HS-27A (cell line): ENCODE measurements at regions not wholly inside any gene's neighbourhood (a gene's known extent, or its start where the extent isn't known, plus 50 kb on each side); places are given as distances from the start of the nearest gene placed in this dataset.

Experiments used
- DNase-seq: peaks from one replicate; pipeline ENCODE4 v3.0.0-alpha.2; 2012; ENCODE audit warnings: low read depth, missing footprints

DNA sequence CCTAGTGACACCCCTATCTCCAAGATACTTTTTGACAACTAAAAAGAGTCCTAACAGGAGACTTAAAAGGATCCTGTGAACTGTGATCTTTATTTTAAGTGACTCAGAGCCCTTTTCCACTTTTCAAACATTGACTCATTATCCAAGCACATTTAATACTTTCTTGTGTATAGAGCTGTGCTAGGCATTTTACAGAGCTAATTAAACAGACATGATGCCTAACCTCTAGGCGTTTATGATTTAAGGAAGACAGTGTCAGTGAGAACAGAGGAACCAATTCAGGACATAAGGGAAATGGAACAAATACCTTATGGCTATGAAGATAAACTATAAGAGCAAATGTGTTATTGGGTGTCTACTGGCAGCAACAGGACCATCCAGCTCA, 282.6 kb downstream of the TPBG start:
- DNase-seq: no peak

DNA sequence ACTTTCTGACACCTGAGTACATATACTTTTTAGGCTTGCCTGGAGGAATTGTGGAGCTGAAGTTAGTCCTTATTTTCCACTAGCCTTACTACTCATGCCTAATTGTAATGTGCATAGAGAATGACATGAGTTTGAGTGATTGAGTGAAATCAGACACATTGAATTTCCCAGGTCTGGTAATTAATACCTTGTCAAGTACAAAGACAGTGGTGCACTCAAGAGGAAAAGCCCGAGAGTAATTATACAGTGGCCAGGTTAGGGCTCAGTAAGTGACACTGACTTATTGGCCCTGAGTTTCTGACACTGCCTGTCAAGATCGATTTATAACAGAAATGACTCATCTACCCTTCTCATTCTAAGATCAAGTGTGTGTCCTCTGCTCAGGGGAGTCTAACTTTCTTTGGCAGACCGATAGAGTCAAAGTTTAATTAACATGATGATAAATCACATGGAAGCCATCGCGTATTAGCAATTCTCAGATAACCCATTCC, 288.3 kb downstream of the TPBG start:
- DNase-seq: no peak

DNA sequence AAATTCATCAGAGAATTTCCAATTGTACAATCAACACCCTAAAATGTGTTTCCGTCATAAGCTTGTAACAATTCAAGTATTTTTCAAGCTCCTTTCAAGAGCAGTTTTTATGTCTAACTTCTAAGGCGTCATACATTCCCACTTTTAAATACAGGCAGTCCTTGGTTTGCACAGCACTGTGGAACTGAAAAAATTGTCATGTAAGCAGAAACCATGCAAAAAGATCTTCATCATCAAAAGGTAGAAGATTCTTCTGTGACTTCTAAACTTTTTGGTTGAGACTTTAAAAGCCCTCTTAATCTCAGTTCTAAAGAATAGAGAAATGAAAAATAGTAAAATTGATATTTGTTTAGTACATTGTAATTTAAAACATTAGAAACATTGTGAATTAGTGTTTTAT, 315.6 kb downstream of the TPBG start:
- DNase-seq: no peak

DNA sequence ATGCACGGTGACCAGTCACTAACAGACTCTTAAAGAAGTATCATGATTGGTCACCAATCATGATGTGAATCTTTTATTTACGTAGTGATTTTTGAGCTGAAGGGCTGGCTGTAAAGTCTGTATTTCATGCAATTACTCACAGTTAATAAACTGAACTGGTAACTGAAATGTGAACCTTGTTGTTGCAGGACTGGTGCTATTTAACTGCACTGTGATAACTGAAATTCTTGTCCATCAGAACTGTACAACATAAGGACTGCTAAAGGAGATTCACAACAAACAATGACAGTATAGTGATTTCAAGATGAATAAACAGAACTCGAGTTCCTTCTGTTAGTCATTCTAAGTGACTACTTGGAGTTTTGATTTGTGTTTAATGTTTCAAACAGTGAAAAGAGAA, 316.6 kb downstream of the TPBG start:
- no peak for DNase-seq

DNA sequence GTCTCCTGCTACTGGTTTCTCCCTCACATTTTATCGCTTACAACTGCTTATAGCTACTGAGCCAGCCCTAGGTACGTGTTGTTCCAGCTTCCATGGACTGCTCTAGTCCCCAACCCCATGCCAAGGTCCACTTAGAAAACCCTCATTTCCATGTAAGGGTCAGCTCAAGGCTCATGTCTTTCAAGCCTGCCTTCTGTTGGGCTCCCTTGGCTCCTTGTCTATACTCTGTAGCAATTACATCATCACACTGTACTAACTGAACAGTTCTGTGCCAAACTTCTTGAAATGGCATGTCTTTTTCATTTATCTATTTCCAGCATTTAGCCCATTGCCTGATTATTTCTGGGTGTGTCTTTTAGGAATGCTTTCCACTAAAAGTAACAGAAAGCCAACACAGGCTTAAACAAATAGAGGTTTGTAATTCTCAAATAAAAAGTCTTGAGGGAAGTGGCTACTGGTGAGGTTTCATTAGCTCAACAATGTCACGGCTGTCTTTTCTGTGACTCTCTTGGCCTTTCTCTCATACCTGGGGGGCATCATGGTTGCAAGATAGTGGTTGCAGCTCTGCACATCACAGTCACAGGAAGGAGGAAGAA, 317.6 kb downstream of the TPBG start:
- DNase-seq: no peak

DNA sequence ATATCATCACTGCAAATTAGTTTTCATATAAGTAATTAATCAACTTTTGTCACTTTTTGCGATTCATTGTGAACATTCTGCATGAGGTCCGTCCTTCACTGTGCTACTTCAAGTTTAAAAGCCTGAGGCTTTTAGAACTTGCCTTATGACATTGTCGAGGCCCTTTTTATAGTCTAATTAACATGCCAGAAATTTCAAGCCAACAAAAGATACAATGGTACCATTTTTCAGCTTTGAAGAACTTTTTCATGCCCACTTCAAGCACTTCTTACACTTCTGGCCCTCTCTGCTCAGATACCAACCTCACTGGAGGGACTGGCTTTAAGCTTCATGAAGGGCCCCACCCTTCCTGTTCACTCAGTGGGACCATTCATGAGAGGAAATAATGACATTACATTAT, 323.1 kb downstream of the TPBG start:
- no peak for DNase-seq

DNA sequence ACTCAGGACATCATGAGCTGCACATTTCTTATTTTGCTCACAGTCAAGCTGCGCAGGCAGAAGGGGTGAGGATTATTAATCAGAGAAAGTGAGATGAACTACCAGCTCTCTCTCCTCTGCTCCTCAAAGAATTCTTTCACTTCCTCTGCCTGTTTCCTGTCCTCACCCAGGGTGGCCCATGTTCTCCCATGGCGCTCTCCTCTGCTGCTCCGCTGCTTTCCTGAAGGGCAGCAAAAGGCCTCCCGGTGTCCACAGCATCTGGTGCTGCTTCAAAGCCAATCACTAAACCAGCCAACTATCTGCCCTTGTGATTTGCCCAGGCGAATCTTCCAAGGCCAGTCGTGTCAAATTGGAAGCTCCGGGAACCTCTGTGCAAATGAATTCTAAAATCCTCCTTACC, 324.2 kb downstream of the TPBG start:
- no peak for DNase-seq

DNA sequence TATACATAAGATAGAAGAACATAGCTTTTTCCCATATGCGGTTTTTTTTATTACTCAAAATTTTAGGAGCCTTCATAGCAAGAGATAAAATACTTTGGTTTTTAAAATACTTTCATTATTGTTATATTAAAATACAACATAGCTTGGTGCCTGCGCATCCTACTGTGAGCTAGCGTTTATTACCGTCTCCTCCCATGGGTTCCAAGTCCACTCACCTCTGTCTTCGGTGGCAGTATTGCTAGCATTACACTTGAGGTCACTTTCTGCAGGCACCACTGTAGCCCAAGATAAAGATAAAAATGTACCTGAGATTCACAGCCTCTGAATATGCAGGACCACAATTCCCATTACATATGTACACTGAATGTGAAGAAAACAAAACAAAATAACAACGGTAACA, 326.7 kb downstream of the TPBG start:
- DNase-seq: no peak

DNA sequence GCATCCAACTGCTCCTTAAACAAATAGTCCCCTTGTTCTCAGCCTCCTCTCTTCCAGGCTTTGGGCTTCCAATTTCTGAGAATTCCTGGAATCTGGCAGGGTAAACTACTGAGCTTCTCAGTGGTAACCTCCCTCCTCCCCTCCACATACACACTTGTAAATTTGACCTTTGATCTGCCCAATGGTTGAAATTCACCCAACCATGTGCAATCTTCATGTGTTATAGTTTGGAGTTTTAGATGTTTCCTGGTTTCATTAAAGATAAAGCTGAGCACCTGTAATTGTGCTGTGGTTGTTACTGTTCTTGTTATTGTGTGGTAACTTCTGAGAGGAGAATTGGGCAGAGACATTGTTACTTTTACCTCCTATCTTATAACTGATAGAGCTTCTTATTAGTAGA, 328.4 kb downstream of the TPBG start:
- no peak for DNase-seq

DNA sequence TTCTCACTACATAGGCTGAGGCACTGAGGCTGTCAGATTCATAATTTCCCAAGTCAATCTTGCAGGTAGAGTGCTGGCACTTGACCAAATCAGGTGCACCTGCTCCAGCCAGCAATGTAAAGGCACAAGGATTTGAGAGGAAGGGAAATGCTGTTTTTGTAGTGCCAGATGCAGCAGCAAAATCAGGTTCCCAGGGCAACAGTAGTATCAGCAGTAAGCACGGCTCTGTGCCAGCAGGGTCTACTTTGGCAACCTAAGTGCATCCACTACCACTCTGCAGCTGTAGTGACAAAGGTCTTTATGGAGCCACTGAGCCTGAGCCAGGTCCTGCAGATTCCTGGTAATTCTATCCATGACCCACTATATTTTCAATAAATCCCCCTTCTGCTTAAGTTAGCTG, 329.5 kb downstream of the TPBG start:
- DNase-seq: no peak

DNA sequence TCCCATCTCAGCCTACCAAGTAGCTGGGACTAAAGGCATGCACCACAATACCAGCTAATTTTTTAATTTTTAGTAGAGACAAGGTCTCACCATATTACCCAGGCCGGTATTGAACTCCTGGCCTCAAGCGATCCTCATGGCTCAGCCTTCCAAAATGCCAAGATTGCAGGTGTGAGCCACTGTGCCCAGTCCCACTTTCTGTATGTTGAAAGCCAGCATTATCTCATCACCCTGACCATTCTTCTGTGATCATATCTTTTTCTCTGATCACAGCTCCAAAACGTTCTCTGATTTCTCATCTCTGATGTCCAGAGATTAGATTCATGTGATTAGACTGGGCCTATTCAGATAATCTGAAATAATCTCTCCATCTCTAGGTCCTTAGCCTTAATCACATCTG, 337.7 kb downstream of the TPBG start:
- DNase-seq: no peak

DNA sequence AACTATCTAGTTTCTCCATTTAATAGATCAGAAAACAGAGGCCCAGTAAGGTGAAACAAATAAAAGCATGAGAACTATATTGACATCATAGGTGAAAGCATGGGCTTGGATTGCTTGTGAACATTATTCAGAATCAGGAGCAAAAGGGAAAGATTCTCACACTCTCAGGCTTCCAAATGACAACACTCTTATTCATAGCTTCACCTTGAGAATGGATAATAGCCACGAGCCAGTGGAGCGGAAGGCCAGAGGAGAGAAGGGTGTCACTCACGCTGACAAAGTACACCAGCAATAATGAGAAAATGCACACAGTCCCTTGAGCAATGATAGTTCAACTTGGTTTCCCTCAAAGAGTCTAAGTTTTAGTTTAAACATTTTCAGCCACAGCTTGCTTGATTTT, 339.0 kb downstream of the TPBG start:
- DNase-seq: no peak

DNA sequence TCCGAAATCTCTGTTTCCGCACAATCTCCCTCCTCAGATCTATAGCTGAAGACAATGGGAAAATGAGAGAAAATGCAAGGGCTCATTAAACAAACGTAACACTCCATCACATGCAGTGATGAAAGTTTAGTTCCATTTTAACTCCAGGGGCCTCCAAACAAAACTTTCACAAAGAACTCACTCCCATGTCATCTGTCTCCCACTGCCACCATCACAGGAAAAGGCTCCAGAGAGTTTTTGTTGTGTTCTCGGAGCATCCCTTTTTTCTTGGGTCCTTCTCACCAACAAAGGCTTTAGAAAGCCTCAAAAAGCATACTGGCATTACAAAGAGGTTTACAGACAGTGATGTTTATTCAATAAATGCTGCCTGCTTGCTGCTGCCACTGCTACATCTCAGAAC, 339.6 kb downstream of the TPBG start:
- DNase-seq: no peak

DNA sequence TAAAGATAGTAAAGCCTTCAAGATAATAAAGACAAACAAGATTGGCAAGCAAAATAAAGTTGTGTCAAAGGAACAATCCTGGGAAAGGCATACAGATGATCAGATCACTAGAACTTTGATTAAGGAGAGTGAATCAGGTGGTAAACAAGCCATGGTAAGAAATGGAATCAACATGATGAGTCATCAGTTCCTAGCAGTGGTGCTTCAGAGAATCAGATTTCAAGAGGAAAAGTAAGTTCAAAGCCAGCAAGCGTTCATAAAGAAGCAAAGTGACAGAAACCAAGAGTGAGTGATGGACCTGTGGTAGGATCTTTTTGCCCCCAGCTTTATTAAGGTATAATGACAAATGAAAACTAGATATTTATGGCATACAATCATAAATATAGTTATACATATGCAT, 340.4 kb downstream of the TPBG start:
- no peak for DNase-seq

DNA sequence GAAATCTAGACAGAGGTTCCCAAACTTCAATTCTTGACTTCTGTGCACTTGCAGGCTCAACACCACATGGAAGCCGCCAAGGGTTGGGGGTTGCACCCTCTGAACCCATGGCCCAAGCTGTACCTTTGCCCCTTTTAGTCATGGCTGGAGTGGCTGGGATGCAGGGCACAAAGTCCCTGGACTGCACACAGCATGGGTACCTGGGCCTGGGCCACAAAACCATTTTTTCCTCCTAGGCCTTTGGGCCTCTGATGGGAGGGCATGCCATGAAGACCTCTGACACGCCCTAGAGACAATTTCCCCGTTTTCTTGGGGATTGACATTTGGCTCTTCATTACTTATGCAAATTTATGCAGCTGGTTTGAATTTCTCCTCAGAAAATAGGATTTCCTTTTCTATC, 342.0 kb downstream of the TPBG start:
- no peak for DNase-seq

DNA sequence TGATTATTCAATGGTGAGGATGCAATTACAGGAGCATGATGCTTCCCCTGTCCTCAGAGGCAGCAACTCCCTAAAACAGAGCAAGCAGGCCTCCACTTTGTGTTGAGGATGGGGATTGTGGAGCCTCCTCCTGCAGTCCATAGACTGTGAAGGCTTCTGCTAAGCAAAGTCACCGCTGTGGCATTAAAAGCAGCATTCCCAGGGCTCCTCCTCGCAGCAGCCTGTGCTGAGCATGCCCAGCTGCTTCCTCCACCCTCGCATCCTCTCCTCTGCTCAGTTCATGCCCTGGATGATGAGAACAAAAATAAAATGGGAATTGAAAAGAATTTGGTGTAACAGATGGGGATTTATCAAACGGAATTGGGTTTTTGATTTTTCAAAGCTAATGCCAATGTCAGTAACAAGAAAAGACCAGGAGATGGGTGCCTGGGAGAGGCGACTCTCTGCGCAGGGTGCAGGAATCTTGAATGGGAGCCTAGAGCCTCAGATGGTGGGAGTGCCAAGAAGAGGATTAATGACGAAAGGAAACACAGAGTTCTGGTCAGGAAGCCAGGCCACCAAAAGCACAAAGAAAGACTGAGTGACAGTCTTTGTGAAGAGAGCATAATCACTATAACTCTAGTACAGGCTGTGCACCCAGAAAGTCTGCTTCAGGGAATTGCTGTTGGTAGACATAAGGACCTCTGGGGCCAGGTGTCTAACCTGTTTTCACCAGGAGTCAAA, 347.6 kb downstream of the TPBG start:
- DNase-seq: no peak

DNA sequence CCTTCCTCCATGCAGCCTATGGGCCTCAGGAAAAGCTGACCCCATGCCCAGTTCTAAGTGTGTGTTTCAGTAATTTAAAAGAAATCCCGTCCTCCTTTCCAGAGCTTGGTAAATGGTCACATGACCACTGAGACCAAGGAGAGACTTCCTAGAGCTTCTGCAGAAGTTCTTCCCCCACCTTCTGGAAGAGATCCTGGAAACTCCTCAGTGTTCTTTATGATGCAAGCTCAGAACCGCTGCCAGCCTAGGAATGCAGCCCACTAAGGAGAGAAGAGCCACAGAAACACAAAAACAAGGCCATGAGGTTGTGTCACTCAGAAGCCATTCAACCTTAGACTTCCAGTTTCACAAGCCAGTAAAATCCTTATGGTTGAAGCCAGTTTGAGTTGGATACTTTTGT, 348.4 kb downstream of the TPBG start:
- no peak for DNase-seq

DNA sequence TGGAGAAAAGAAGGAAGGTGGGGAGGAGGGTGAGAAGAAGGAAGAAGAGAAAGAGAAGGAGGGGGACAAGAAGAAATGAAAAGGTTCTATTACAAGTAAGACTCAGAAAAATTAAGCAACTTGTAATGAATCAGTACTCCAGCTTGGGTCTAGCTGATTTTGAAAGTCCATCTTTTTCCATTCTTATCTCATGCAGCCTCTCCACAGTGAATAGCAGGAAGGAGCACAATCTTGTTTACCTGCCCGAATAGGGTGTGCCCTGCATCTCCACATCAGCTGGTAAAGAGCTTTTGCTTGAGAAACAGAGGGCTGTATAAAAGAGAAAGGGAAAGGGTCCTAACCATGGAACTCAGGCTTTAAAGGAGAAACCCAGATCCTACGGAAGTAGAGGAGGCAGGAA, 348.8 kb downstream of the TPBG start:
- DNase-seq: no peak

DNA sequence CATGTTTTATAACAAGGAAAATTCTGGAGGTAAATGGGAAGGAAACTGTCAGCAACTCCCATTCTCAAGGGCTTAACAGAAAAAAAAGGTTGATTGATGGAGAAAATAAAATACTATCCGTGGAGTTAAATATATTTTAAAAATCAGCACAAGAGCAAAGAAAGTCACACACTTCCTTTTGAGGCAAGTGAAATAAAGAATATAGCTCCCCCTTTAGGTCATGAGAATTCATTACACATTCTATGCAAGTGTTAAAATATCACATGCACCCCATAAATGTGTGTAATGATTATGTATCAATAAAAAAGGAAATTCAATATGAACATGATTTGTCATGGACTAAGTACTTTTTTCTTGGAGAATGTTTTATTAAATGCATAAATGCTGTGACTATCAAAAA, 349.2 kb downstream of the TPBG start:
- DNase-seq: no peak

DNA sequence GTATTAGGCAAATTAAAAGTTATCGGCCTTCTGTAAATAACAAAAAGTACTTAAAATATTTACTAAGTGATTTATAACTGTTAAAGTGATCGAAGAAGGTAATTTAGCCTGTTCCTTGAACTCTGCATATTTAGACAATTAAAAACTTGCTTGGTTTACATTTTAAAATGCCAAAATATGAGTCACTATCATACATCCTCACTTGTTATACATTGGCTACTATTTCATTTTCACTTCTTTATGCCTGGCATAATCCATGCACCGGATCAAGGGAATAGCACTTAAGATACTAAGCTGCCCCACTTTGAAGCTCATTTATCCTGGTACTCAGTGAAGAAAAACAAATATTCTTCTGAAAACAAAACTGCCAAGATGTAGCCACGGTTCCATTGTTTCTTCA, 344.6 kb downstream of the UBE3D start:
- no peak for DNase-seq

DNA sequence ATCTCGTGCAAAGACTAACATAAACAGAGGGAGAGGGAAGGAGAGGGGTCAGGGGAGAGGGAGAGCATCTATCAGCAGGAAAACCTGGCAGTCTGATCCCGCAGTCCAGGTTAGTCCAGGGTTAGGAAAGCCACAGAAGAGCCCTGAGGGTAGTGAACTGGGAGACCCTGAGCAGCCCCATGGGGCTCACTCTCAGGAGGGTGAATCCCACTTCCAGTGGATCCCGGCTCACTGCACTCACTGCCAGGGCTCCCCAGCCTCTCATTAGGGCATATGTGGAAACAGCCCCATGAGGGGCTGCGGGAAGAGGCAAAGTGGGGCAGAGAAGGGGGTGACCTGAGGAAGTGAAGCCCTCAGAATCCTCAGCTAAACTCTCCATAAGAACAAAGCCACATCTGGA, 329.9 kb downstream of the UBE3D start:
- no peak for DNase-seq

DNA sequence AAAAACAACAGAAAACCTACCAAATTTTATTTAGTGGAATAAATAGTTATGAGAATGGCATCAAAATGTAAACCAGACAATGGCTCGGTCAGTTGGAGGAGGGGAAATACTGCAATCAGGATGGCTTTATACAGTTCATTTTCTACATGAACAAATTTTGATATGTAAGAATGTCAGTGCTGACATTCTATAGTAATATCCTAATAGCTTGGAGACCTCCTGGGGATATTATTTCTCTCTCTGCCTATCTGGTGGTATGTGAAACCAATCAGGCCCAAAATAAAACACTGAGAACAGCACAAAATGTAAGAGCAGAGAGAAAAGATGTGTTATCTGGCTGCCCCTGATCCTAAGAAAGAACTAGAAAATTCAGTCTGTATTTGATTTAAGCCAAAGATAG, 327.7 kb downstream of the UBE3D start:
- no peak for DNase-seq

DNA sequence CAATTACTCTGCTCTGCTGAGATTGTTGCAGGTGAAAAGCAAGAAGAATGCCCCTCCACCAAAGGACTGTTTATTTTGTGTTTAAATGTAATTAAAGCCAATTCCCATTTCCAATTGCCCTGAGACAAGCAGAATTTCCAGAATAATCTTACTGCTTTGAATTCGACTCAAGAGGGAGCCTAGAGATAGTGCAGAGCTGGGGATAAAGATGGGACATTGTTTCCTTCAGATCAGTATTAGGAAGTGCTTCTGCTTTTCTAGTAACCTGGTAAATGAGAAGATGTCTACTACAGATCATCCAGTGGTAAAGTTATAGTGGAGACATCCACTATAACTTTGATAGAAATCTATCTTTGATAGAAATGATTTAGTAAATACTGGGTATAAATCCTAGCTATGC, 326.9 kb downstream of the UBE3D start:
- no peak for DNase-seq

DNA sequence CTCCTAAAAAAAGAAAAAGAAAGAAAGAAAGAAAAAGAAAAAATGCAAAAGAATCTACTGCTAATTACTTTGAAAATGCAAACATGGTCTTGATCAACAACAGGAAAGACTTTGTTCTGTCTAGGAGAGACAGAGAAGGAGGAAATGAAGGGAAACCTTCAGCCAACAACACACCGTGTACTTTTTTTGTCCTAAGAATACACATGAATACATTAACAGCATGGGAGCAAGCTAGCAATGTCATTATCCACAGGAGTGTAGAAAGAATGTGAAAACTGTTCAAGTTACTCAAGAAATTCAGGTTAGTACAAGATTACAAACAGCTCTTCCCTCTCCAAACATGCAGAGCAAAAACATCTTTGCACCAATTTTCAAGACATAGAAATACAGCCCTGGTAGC, 326.3 kb downstream of the UBE3D start:
- DNase-seq: no peak
